Loucy (cell line): ENCODE measurements at regions not wholly inside any gene's neighbourhood (a gene's known extent, or its start where the extent isn't known, plus 50 kb on each side); places are given as distances from the start of the nearest gene placed in this dataset.

Experiments used
- EZH2phosphoT487 ChIP-seq: fragments of 200-600 bp; IDR thresholded peaks from 2 replicates; pipeline ENCODE4 v1.6.1; 2018; ENCODE audit warnings: antibody characterized with exemption, mild to moderate bottlenecking, moderate library complexity, borderline replicate concordance
- TF ChIP-seq, protein P1 (sequence below): fragments of 200-600 bp; sonication (generic); conservative IDR thresholded peaks from 2 replicates; pipeline ENCODE4 v1.5.1; 2014; ENCODE audit warnings: mild to moderate bottlenecking, antibody characterized with exemption, low read length

- TF ChIP-seq, protein P1, sequence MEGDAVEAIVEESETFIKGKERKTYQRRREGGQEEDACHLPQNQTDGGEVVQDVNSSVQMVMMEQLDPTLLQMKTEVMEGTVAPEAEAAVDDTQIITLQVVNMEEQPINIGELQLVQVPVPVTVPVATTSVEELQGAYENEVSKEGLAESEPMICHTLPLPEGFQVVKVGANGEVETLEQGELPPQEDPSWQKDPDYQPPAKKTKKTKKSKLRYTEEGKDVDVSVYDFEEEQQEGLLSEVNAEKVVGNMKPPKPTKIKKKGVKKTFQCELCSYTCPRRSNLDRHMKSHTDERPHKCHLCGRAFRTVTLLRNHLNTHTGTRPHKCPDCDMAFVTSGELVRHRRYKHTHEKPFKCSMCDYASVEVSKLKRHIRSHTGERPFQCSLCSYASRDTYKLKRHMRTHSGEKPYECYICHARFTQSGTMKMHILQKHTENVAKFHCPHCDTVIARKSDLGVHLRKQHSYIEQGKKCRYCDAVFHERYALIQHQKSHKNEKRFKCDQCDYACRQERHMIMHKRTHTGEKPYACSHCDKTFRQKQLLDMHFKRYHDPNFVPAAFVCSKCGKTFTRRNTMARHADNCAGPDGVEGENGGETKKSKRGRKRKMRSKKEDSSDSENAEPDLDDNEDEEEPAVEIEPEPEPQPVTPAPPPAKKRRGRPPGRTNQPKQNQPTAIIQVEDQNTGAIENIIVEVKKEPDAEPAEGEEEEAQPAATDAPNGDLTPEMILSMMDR, result no peak
- no peak for TF ChIP-seq EZH2phosphoT487
These were observed 79.0 kb downstream of the CMAS start for GRCh38 chr12:22124987-22125386.
